ENCODE measurements at regions not wholly inside any gene's neighbourhood (a gene's known extent, or its start where the extent isn't known, plus 50 kb on each side); places are given as distances from the start of the nearest gene placed in this dataset.

DNA sequence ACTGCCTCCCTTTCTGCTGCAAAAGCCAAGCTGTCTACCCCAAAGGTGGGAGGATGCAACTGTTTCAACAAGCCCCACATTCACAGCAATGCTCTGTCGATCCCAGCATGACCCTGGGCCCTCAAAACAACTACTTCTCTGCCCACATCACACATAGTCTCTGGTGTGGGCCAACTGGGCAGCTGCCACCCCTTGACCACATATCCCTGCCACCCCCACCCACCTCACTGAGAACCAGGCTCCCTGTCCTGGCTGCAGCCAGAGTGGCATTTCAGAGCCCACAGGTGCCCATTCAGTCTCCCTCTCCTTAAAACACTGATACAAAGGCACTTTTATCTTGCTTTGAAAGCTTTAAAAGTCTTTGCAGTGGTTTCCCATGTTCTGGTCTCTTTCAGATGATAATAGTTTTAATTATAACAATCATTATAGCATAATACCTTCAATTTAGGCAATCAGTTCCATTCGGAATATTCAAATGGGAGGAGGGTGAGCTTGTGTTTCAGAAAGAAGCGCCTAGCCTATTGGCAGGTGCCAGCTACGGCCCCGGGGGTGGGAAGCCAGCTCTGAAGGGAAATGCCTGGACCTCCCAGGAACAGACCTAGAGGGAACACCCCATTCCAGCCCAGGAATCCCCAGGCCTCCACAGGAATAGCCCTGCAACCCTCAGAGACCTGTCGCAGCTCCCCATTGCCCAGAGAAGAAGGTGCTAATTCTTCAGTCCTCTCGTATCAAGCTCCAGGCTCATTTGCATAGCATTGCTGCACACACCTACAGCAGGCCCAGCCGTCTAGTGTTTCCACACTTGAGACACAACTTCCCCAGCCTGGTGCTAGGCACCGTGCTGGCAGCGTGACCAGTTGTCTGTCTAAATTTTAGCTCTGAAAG lies 90.8 kb downstream of the C5orf15 start:
- no peak overlapping the region for H3K4me2 ChIP-seq (ENCODE audit: control insufficient read depth, extremely low read depth, insufficient read depth, low read depth, low read length)
- no peaks in the 10 kb centered on the region for H4K20me1 ChIP-seq (ENCODE audit: control insufficient read depth, extremely low read depth, insufficient read depth, low read length)
- no peaks in the 10 kb centered on the region for H3K9me1 ChIP-seq (ENCODE audit: control insufficient read depth, extremely low read depth, insufficient read depth, low read length)
- no peak overlapping the region for H3K27ac ChIP-seq (ENCODE audit: control insufficient read depth, insufficient read depth, low read length)
- FAIRE-seq (no peak), DNase-seq (ENCODE audit: low read depth, low spot score) (no peak)
- no peaks in the 10 kb centered on the region for H3K79me2 ChIP-seq (ENCODE audit: control insufficient read depth, insufficient read depth, low read length)
- no peak overlapping the region for H3K9ac ChIP-seq (ENCODE audit: control insufficient read depth, extremely low read depth, insufficient read depth, low read length)
- no peaks in the 10 kb centered on the region for H3K36me3 ChIP-seq (ENCODE audit: control insufficient read depth in 2 of 2, extremely low read depth in 1 of 2, insufficient read depth in 2 of 2, low read length in 2 of 2)
- H3K27me3 ChIP-seq (ENCODE audit: control insufficient read depth, extremely low read depth, insufficient read depth, low read length) = peaks cover 6% of the 10 kb centered on the region
- TF ChIP-seq, protein P1, sequence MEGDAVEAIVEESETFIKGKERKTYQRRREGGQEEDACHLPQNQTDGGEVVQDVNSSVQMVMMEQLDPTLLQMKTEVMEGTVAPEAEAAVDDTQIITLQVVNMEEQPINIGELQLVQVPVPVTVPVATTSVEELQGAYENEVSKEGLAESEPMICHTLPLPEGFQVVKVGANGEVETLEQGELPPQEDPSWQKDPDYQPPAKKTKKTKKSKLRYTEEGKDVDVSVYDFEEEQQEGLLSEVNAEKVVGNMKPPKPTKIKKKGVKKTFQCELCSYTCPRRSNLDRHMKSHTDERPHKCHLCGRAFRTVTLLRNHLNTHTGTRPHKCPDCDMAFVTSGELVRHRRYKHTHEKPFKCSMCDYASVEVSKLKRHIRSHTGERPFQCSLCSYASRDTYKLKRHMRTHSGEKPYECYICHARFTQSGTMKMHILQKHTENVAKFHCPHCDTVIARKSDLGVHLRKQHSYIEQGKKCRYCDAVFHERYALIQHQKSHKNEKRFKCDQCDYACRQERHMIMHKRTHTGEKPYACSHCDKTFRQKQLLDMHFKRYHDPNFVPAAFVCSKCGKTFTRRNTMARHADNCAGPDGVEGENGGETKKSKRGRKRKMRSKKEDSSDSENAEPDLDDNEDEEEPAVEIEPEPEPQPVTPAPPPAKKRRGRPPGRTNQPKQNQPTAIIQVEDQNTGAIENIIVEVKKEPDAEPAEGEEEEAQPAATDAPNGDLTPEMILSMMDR (optimal IDR thresholded peaks at IDR 0.05 in 1 of 3, IDR thresholded peaks at IDR 0.05 in 1 of 3, conservative IDR thresholded peaks at IDR 0.05 in 1 of 3; ENCODE audit: extremely low read depth in 1 of 3, insufficient read depth in 2 of 3, low read length in 3 of 3) = no peak
- no peak for TF ChIP-seq EZH2 (IDR thresholded peaks at IDR 0.05; ENCODE audit: low read length)
- H2AFZ ChIP-seq (ENCODE audit: control insufficient read depth, low read length) = no peak overlapping the region
- H3K4me3 ChIP-seq (ENCODE audit: control insufficient read depth in 2 of 3, extremely low read depth in 1 of 3, insufficient read depth in 2 of 3, low read depth in 1 of 3, low read length in 3 of 3) = no peak overlapping the region
- H3K9me3 ChIP-seq (ENCODE audit: control insufficient read depth, low read depth, low read length) = no peaks in the 10 kb centered on the region
- dilution Hi-C loops (cut with MboI; ENCODE audit: extremely low pct_ligation_motif_present, low sequenced_read_pairs) = no loop called here
- H3K4me1 ChIP-seq (ENCODE audit: control insufficient read depth, extremely low read depth, insufficient read depth, low read length) = no peaks in the 10 kb centered on the region

DNA sequence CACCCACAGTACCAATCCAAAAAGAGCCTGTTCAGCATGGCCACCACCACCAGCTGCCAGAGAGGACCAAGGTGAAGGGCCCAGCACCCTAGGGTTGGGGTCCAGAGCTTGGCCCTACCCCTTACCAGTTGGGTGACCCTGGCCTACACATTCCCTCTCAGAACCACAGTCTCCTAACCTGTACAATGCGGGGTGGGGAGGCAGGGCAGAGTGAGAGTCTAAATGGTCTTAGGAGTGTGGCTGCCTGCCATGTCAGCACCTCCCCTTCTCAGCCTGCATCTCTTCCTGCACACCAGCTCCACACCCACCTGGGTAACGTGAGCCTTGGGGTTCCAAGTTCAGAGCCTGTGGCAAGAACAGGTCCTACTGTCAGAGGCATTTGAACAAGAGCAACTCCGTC lies 92.2 kb downstream of the C5orf15 start:
- DNase-seq (ENCODE audit: low read depth, low spot score) (no peak), FAIRE-seq (no peak)
- Histone ChIP-seq H3K79me2 (ENCODE audit: control insufficient read depth, insufficient read depth, low read length) (no peaks in the 10 kb centered on the region), H3K27me3 (ENCODE audit: control insufficient read depth, extremely low read depth, insufficient read depth, low read length) (peaks cover 6% of the 10 kb centered on the region), H3K4me2 (ENCODE audit: control insufficient read depth, extremely low read depth, insufficient read depth, low read depth, low read length) (no peak overlapping the region), H3K27ac (ENCODE audit: control insufficient read depth, insufficient read depth, low read length) (no peak overlapping the region), H3K36me3 (ENCODE audit: control insufficient read depth in 2 of 2, extremely low read depth in 1 of 2, insufficient read depth in 2 of 2, low read length in 2 of 2) (no peaks in the 10 kb centered on the region), H4K20me1 (ENCODE audit: control insufficient read depth, extremely low read depth, insufficient read depth, low read length) (no peaks in the 10 kb centered on the region), H3K9me3 (ENCODE audit: control insufficient read depth, low read depth, low read length) (no peaks in the 10 kb centered on the region), H3K9me1 (ENCODE audit: control insufficient read depth, extremely low read depth, insufficient read depth, low read length) (no peaks in the 10 kb centered on the region), H3K4me1 (ENCODE audit: control insufficient read depth, extremely low read depth, insufficient read depth, low read length) (no peaks in the 10 kb centered on the region), H3K9ac (ENCODE audit: control insufficient read depth, extremely low read depth, insufficient read depth, low read length) (no peak overlapping the region), H2AFZ (ENCODE audit: control insufficient read depth, low read length) (no peak overlapping the region), H3K4me3 (ENCODE audit: control insufficient read depth in 2 of 3, extremely low read depth in 1 of 3, insufficient read depth in 2 of 3, low read depth in 1 of 3, low read length in 3 of 3) (no peak overlapping the region)
- dilution Hi-C loops (cut with MboI; ENCODE audit: extremely low pct_ligation_motif_present, low sequenced_read_pairs) = no loop called here
- TF ChIP-seq, protein P1 (optimal IDR thresholded peaks at IDR 0.05 in 1 of 3, IDR thresholded peaks at IDR 0.05 in 1 of 3, conservative IDR thresholded peaks at IDR 0.05 in 1 of 3; ENCODE audit: extremely low read depth in 1 of 3, insufficient read depth in 2 of 3, low read length in 3 of 3) = no peak
- no peak for TF ChIP-seq EZH2 (IDR thresholded peaks at IDR 0.05; ENCODE audit: low read length)
